Pancreas (tissue), 10 donors: ENCODE measurements at regions not wholly inside any gene's neighbourhood (a gene's known extent, or its start where the extent isn't known, plus 50 kb on each side); places are given as distances from the start of the nearest gene placed in this dataset.

Source experiments
- ATAC-seq, 4 donors: fragments of 200-7000 bp; cut with Tn5 transposase; one replicate each; pipeline versions ENCODE4 v1.8.0 to v1.9.1; 2020; ENCODE audit warnings: mild to moderate bottlenecking in 4 of 4, moderate library complexity in 4 of 4
- DNase-seq, 6 donors: peaks; one replicate each; pipeline ENCODE4 v3.0.0-alpha.2; 2020
- FAIRE-seq: peaks from 2 replicates; lab custom pipeline; 2012; peaks lifted over from hg19 to GRCh38; lab: Jason Lieb, UNC
- H3K27ac ChIP-seq, 4 donors: fragments of 200-600 bp; sonication (generic); 1 replicate in 3 of 4; 2 replicates in 1 of 4; pipeline versions ENCODE4 v1.5.0 to v1.8.0; 2020
- H3K27me3 ChIP-seq, 4 donors: fragments of 200-600 bp; one replicate each; pipeline ENCODE4 v1.8.0; 2021
- H3K36me3 ChIP-seq, 3 donors: fragments of 200-600 bp; sonication (generic) in 1 of 3; one replicate each; pipeline versions ENCODE4 v1.5.0 to v1.8.0; 2020 to 2021
- H3K4me1 ChIP-seq, 3 donors: fragments of 200-600 bp; one replicate each; pipeline ENCODE4 v1.8.0; 2021
- H3K4me3 ChIP-seq, 4 donors: fragments of 200-600 bp; sonication (generic) in 2 of 4; one replicate each; pipeline versions ENCODE4 v1.5.0 to v1.8.0; 2020 to 2021
- H3K9me3 ChIP-seq, 4 donors: fragments of 200-600 bp; one replicate each; pipeline ENCODE4 v1.8.0; 2021
- WGBS, 2 donors: extraction: QIAGEN DNeasy Blood & Tissue Kit; methylation state at CpG; one replicate each; pipeline ENCODE4 v1.1.7; 2013; 5-methylcytosine and 5-hydroxymethylcytosine counted together
- intact Hi-C, 3 donors: fragments of 100-400 bp; cut with DNase I; formaldehyde crosslinking; loops; one replicate each; pipeline versions ENCODE4 v1.11.1 to v1.14.2; 2022
- TF ChIP-seq, protein P1 (sequence below), 4 donors: fragments of 200-600 bp; sonication (generic) in 3 of 4; IDR thresholded peaks; one replicate each; pipeline versions ENCODE4 v1.5.0 to v1.8.0; 2021; ENCODE audit warnings: antibody characterized with exemption in 4 of 4
- donor health status: healthy with polysubstance abuse.
- donor health status: DM: no; HTN: no; CAD: no; lungs with moderate emphysema.
- donor health status: DM: no; HTN: no; CAD: no.
- donor health status: control.
- donor health status: control.
- donor health status: Bipolar disorder and iron deficiency.
- donor health status: DM: yes; HTN: yes; CAD: no.
- donor health status: DM: no; HTN: no; CAD: no.
- donor health status: DM: no; HTN: no; CAD: no.
- donor health status: DM: yes; HTN: yes; CAD: no.

GRCh38 chr2:196224756-196225155, 53.4 kb upstream of the STK17B start:
- Histone ChIP-seq H3K9me3 (no peaks in the 10 kb centered on the region), H3K4me3 (no peak overlapping the region), H3K4me1 (peaks cover 0 to under 1% (median 0%) of the 10 kb centered on the region in 3 donors), H3K27me3 (no peaks in the 10 kb centered on the region), H3K36me3 (no peaks in the 10 kb centered on the region), H3K27ac (no peak overlapping the region)
- TF ChIP-seq, protein P1, sequence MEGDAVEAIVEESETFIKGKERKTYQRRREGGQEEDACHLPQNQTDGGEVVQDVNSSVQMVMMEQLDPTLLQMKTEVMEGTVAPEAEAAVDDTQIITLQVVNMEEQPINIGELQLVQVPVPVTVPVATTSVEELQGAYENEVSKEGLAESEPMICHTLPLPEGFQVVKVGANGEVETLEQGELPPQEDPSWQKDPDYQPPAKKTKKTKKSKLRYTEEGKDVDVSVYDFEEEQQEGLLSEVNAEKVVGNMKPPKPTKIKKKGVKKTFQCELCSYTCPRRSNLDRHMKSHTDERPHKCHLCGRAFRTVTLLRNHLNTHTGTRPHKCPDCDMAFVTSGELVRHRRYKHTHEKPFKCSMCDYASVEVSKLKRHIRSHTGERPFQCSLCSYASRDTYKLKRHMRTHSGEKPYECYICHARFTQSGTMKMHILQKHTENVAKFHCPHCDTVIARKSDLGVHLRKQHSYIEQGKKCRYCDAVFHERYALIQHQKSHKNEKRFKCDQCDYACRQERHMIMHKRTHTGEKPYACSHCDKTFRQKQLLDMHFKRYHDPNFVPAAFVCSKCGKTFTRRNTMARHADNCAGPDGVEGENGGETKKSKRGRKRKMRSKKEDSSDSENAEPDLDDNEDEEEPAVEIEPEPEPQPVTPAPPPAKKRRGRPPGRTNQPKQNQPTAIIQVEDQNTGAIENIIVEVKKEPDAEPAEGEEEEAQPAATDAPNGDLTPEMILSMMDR (IDR thresholded peaks at IDR 0.05) = no peak
- intact Hi-C loops = no loop called here
- ATAC-seq = no peak
- 75 to 84% methylated on average over 3 of the region's 3 CpGs for whole genome bisulfite sequencing, 2 donors
- FAIRE-seq = no peak
- DNase-seq = no peak

DNA sequence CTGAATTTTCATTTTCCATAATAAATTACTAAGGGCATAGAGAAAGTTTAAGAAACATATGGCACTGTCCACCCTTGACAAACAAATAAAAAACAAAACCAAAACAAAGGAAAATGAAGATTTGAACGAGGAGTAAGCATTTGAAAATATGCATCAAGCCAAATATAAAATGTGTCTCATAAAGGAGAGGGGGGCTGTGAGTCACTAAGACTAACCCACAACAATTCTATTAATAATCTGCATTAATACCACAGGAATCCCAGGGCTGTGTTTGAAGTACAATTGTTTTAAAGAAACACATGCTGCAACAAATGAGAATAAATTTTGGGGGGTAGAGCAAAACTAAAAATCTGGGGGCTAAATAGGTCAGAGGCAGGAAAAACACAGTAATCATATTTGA, 53.8 kb upstream of the STK17B start:
- Histone ChIP-seq H3K27me3 (no peaks in the 10 kb centered on the region), H3K4me3 (no peak overlapping the region), H3K9me3 (no peaks in the 10 kb centered on the region), H3K4me1 (no peaks in the 10 kb centered on the region), H3K27ac (no peak overlapping the region), H3K36me3 (no peaks in the 10 kb centered on the region)
- FAIRE-seq (no peak), DNase-seq (no peak), ATAC-seq (no peak)
- 56 to 64% methylated on average over 1 of the region's 1 CpG for WGBS, 2 donors
- intact Hi-C loops = no loop called here
- TF ChIP-seq, protein P1 (IDR thresholded peaks at IDR 0.05) = no peak

- Histone ChIP-seq H3K36me3 (no peaks in the 10 kb centered on the region), H3K4me3 (no peak overlapping the region), H3K27me3 (no peaks in the 10 kb centered on the region), H3K9me3 (no peaks in the 10 kb centered on the region), H3K4me1 (no peaks in the 10 kb centered on the region), H3K27ac (no peak overlapping the region)
- FAIRE-seq = no peak
- no peak for ATAC-seq
- TF ChIP-seq, protein P1 (IDR thresholded peaks at IDR 0.05) = no peak
- no peak for DNase-seq
- intact Hi-C loops = no loop called here
Observed at GRCh38 chr2:196226058-196226706, 54.8 kb upstream of the STK17B start.

DNA sequence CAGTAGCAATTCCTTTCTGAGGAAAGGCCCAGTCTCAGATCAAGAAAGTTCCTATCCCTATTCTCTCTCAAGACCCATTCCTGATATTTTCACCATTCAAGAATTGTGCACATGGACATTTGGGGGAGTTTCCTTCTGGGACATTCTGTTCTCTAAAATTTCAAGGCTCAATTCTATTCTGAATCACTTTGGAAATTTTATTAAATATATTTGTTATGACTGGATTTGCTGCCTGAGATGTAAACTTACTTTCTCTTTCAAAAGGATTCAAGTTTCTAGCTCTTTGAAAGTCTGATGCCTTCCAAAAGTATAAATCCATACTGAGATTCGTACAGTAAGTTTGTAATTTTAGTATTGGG, 55.3 kb upstream of the STK17B start:
- Histone ChIP-seq H3K27ac (no peak overlapping the region), H3K4me1 (no peaks in the 10 kb centered on the region), H3K9me3 (no peaks in the 10 kb centered on the region), H3K36me3 (no peaks in the 10 kb centered on the region), H3K27me3 (no peaks in the 10 kb centered on the region), H3K4me3 (no peak overlapping the region)
- no peak for DNase-seq
- intact Hi-C loops = no loop called here
- FAIRE-seq = no peak
- 68 to 75% methylated on average over 1 of the region's 1 CpG for WGBS, 2 donors
- no peak for ATAC-seq
- TF ChIP-seq, protein P1 (IDR thresholded peaks at IDR 0.05) = no peak

GRCh38 chr2:196229013-196229412, 57.6 kb upstream of the STK17B start:
- Histone ChIP-seq H3K4me3 (no peak overlapping the region), H3K27ac (no peak overlapping the region), H3K36me3 (no peaks in the 10 kb centered on the region), H3K27me3 (no peaks in the 10 kb centered on the region), H3K9me3 (no peaks in the 10 kb centered on the region), H3K4me1 (peaks cover 14 to 21% (median 17%) of the 10 kb centered on the region in 3 donors)
- no peak for FAIRE-seq
- 64 to 78% methylated on average over 3 of the region's 3 CpGs for WGBS, 2 donors
- TF ChIP-seq, protein P1 (IDR thresholded peaks at IDR 0.05) = no peak
- DNase-seq = no peak
- intact Hi-C loops = no loop called here
- no peak for ATAC-seq
